ENCODE measurements at regions not wholly inside any gene's neighbourhood (a gene's known extent, or its start where the extent isn't known, plus 50 kb on each side); places are given as distances from the start of the nearest gene placed in this dataset.

GRCh38 chr1:239786464-239786863, 305.2 kb upstream of the FMN2 start:
- no peaks in the 10 kb centered on the region for H3K27me3 Mint-ChIP-seq (ENCODE audit: unreplicated experiment)
- H3K4me1 Mint-ChIP-seq (ENCODE audit: low read depth, unreplicated experiment), result no peaks in the 10 kb centered on the region
- H3K4me3 Mint-ChIP-seq (ENCODE audit: low read depth, unreplicated experiment), result no peak overlapping the region
- DNase-seq, result no peak
- no peaks in the 10 kb centered on the region for H3K36me3 Mint-ChIP-seq (ENCODE audit: insufficient read depth, unreplicated experiment)
- no peak overlapping the region for H3K27ac Mint-ChIP-seq (ENCODE audit: unreplicated experiment)
- BruUV-seq (replicated peaks), result no TSS peak
- CTCF ChIA-PET, result no interaction called here
- intact Hi-C loops (cut with micrococcal nuclease; ENCODE audit: unreplicated experiment), result no loop called here
- peaks cover 4% of the 10 kb centered on the region for H3K9me3 Mint-ChIP-seq (ENCODE audit: low read depth, unreplicated experiment)
- no peak for TF ChIP-seq CTCF (IDR thresholded peaks at IDR 0.05; ENCODE audit: unreplicated experiment)

- Mint-ChIP-seq H3K27me3 (ENCODE audit: unreplicated experiment) (no peaks in the 10 kb centered on the region), H3K27ac (ENCODE audit: unreplicated experiment) (no peak overlapping the region), H3K4me1 (ENCODE audit: low read depth, unreplicated experiment) (no peaks in the 10 kb centered on the region), H3K4me3 (ENCODE audit: low read depth, unreplicated experiment) (no peak overlapping the region), H3K36me3 (ENCODE audit: insufficient read depth, unreplicated experiment) (no peaks in the 10 kb centered on the region), H3K9me3 (ENCODE audit: low read depth, unreplicated experiment) (peaks cover 4% of the 10 kb centered on the region)
- CTCF ChIA-PET, result no interaction called here
- no peak for DNase-seq
- no TSS peak for BruUV-seq (replicated peaks)
- no peak for TF ChIP-seq CTCF (IDR thresholded peaks at IDR 0.05; ENCODE audit: unreplicated experiment)
- intact Hi-C loops (cut with micrococcal nuclease; ENCODE audit: unreplicated experiment), result no loop called here
Measured at GRCh38 chr1:239792157-239792556, 299.5 kb upstream of the FMN2 start.

GRCh38 chr1:239795304-239795703, 296.4 kb upstream of the FMN2 start:
- Mint-ChIP-seq H3K4me3 (ENCODE audit: low read depth, unreplicated experiment) (no peak overlapping the region), H3K27ac (ENCODE audit: unreplicated experiment) (no peak overlapping the region), H3K4me1 (ENCODE audit: low read depth, unreplicated experiment) (no peaks in the 10 kb centered on the region), H3K36me3 (ENCODE audit: insufficient read depth, unreplicated experiment) (no peaks in the 10 kb centered on the region), H3K27me3 (ENCODE audit: unreplicated experiment) (no peaks in the 10 kb centered on the region), H3K9me3 (ENCODE audit: low read depth, unreplicated experiment) (no peaks in the 10 kb centered on the region)
- no peak for TF ChIP-seq CTCF (IDR thresholded peaks at IDR 0.05; ENCODE audit: unreplicated experiment)
- CTCF ChIA-PET, result interaction anchor here (2.1 kb wide), 1 partner anchor 19 kb away, joined by 10 read pairs; no protein-coding TSS in a partner anchor
- DNase-seq, result no peak
- intact Hi-C loops (cut with micrococcal nuclease; ENCODE audit: unreplicated experiment), result no loop called here
- BruUV-seq (replicated peaks), result no TSS peak

GRCh38 chr1:239799617-239800016, 292.1 kb upstream of the FMN2 start:
- no peaks in the 10 kb centered on the region for H3K27me3 Mint-ChIP-seq (ENCODE audit: unreplicated experiment)
- no peak overlapping the region for H3K4me3 Mint-ChIP-seq (ENCODE audit: low read depth, unreplicated experiment)
- intact Hi-C loops (cut with micrococcal nuclease; ENCODE audit: unreplicated experiment), result no loop called here
- H3K36me3 Mint-ChIP-seq (ENCODE audit: insufficient read depth, unreplicated experiment), result no peaks in the 10 kb centered on the region
- no peaks in the 10 kb centered on the region for H3K9me3 Mint-ChIP-seq (ENCODE audit: low read depth, unreplicated experiment)
- no TSS peak for BruUV-seq (replicated peaks)
- no peaks in the 10 kb centered on the region for H3K4me1 Mint-ChIP-seq (ENCODE audit: low read depth, unreplicated experiment)
- TF ChIP-seq CTCF (IDR thresholded peaks at IDR 0.05; ENCODE audit: unreplicated experiment), result no peak
- CTCF ChIA-PET, result interaction anchor here (0.6 kb wide), 1 partner anchor 10 kb away, joined by 3 read pairs; no protein-coding TSS in a partner anchor
- H3K27ac Mint-ChIP-seq (ENCODE audit: unreplicated experiment), result no peak overlapping the region
- DNase-seq, result no peak
